ENCODE measurements at regions not wholly inside any gene's neighbourhood (a gene's known extent, or its start where the extent isn't known, plus 50 kb on each side); places are given as distances from the start of the nearest gene placed in this dataset.

DNA sequence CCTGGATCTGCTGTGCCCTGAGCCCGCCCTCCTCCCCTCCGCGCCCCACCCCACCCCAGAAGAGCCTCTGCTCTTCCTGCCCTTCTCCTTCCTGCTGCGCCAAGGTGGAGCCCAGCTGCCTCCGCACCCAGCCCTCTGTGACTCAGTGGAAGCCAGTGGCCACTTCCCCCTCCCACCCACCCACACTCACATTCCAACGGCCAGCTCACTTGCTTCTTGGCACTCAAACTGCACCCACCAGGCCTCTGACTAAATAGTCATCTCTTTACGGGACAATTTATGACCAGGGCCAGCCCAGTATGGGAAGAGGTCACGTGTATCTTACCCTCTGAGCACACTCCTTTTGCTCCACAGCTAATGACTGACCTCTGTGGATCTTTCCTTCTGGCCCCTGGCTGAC lies 150.4 kb upstream of the SLC1A4 start:
- H3K4me3 ChIP-seq (ENCODE audit: low read depth, low read length), result no peak overlapping the region
- no peak for DNase-seq (ENCODE audit: low read depth)
- no peak for TF ChIP-seq CTCF (IDR thresholded peaks at IDR 0.05; ENCODE audit: insufficient read depth, low read depth, low read length, missing control alignments)

GRCh38 chr2:64839844-64840243 lies 149.4 kb upstream of the SLC1A4 start:
- H3K4me3 ChIP-seq (ENCODE audit: low read depth, low read length), result no peak overlapping the region
- TF ChIP-seq CTCF (IDR thresholded peaks at IDR 0.05; ENCODE audit: insufficient read depth, low read depth, low read length, missing control alignments), result no peak
- peak; percentile 88 for DNase-seq (ENCODE audit: low read depth)

DNA sequence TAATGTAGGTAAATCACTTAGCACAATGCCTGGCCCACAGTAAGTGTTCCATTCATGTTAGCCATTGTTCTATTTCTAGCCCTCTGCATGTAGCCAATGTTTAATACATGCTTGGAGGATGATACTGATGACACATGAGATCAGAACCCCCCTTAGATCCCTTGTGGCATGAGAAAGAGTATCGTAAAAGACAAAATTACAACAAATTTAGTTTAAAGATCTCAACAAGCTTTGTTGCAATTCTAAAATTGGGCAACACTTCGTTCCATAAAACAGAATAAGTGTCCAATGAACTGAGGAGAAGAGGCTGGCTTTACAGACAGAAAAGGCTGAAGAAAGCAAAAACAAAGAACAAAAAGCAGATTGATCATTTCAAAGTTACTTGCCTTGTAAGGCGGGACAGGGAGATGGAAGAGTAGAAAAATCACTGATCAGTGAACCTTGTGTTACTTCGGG lies 148.7 kb upstream of the SLC1A4 start:
- DNase-seq (ENCODE audit: low read depth), result no peak
- no peak overlapping the region for H3K4me3 ChIP-seq (ENCODE audit: low read depth, low read length)

GRCh38 chr2:64841461-64841860 lies 147.7 kb upstream of the SLC1A4 start:
- TF ChIP-seq CTCF (IDR thresholded peaks at IDR 0.05; ENCODE audit: insufficient read depth, low read depth, low read length, missing control alignments), result no peak
- H3K4me3 ChIP-seq (ENCODE audit: low read depth, low read length), result no peak overlapping the region
- no peak for DNase-seq (ENCODE audit: low read depth)

More for the DNA sequence above, 148.7 kb upstream of the SLC1A4 start:
- TF ChIP-seq CTCF (IDR thresholded peaks at IDR 0.05; ENCODE audit: insufficient read depth, low read depth, low read length, missing control alignments), result no peak

DNA sequence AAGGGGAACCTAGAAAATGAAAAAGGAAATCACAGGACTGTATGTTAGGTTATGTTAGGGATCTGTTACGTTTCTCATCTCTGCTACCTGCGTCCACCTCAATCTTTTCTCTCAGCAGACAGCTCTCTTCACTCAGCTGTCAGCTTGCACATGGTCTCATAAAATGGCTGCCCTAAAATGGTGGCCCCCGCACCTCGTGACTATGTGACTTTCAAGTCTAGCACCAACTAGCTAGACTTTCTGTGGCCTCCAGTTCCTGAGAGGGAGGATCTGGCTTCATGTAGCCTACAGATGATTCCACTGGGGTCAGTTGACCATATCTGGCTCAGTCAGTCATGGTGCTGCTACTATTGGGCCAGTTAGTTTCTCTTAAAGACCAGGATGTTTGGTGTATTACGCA lies 147.2 kb upstream of the SLC1A4 start:
- DNase-seq (ENCODE audit: low read depth), result no peak
- no peak overlapping the region for H3K4me3 ChIP-seq (ENCODE audit: low read depth, low read length)
- no peak for TF ChIP-seq CTCF (IDR thresholded peaks at IDR 0.05; ENCODE audit: insufficient read depth, low read depth, low read length, missing control alignments)

DNA sequence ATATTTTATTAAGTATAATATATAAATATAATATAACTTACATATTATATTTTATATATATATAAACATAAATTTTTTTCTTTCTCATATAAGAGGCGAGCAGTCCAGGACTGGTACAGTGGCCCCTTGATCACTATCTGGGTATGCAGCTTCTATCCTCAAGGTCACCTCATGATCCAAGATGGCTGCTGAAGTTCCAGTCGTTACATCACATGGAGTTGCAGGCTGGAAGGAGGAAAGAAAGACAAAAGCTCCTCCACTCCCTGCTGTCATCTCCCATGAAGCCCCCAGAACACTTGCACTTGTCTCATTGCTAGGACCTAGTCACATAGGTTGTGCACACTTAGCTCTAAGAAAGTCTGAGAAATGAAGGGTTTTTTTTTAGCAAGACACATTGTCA lies 145.1 kb upstream of the SLC1A4 start:
- no peak for TF ChIP-seq CTCF (IDR thresholded peaks at IDR 0.05; ENCODE audit: insufficient read depth, low read depth, low read length, missing control alignments)

DNA sequence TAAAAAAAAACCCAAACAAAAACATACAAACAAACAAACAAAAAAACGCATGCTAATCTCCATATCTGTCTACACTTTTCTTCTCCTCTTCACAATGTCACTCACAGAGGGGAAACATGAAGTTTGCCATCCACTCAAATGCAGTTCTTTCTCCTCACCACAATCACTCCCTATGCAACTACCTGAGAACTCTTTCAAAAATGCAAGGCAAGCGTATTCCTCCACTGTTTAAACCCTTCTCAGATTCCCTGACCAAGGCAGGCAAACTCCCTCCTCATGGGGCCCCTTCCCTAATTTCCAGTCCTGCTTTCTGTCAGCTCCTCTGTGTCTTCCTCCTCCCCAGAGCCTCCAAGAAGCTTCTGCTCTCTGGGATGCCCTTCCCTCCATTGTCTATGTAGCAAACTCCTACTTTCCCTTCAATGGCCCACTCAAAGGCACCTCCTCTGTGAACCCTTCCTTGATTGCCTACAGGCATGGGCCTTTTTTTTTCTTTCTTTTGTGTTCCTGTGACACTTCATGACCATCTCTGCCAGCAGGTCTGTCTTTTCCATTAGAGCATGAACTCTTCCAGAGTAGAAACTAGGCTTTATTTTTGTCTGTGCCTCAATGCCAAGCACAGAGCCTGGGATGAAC lies 143.8 kb upstream of the SLC1A4 start:
- no peak for DNase-seq (ENCODE audit: low read depth)
- no peak for TF ChIP-seq CTCF (IDR thresholded peaks at IDR 0.05; ENCODE audit: insufficient read depth, low read depth, low read length, missing control alignments)
- H3K4me3 ChIP-seq (ENCODE audit: low read depth, low read length), result no peak overlapping the region

More for the DNA sequence above, 145.1 kb upstream of the SLC1A4 start:
- no peak overlapping the region for H3K4me3 ChIP-seq (ENCODE audit: low read depth, low read length)
- no peak for DNase-seq (ENCODE audit: low read depth)
